Suppressor macrophage (primary cell): ENCODE measurements at regions not wholly inside any gene's neighbourhood (a gene's known extent, or its start where the extent isn't known, plus 50 kb on each side); places are given as distances from the start of the nearest gene placed in this dataset.
"Not testable (repeated sequence)": the region's sequence is repeated elsewhere in the genome, so short reads cannot be mapped to it uniquely, and the experiment has no call there.

Experiments used
- DNase-seq, 4 experiments: peaks; one replicate each; pipeline ENCODE4 v3.0.0-alpha.2; 2020 to 2022

GRCh38 chr4:66367043-66367660, 696.9 kb upstream of the EPHA5 start:
- DNase-seq = no peak

GRCh38 chr4:66360395-66360794, 690.1 kb upstream of the EPHA5 start:
- DNase-seq = not testable (repeated sequence)

- DNase-seq = no peak
These were observed 687.0 kb upstream of the EPHA5 start for GRCh38 chr4:66357316-66357715.

- DNase-seq = no peak
These were observed 685.0 kb upstream of the EPHA5 start for GRCh38 chr4:66355328-66355727.

- DNase-seq = no peak
These were observed 681.5 kb upstream of the EPHA5 start for GRCh38 chr4:66351761-66352160.

- no peak for DNase-seq
These were observed 670.1 kb upstream of the EPHA5 start for GRCh38 chr4:66340286-66340893.

GRCh38 chr4:66339007-66339406, 668.7 kb upstream of the EPHA5 start:
- DNase-seq = no peak

- DNase-seq = no peak
These were observed 661.5 kb upstream of the EPHA5 start for GRCh38 chr4:66331761-66332160.

- no peak for DNase-seq
These were observed 659.8 kb upstream of the EPHA5 start for GRCh38 chr4:66330125-66330524.

- DNase-seq = no peak
These were observed 658.7 kb upstream of the EPHA5 start for GRCh38 chr4:66328803-66329574.

GRCh38 chr4:66307641-66308438, 637.6 kb upstream of the EPHA5 start:
- DNase-seq = no peak

GRCh38 chr4:66300336-66300934, 630.1 kb upstream of the EPHA5 start:
- no peak for DNase-seq

GRCh38 chr4:66298569-66298968, 628.3 kb upstream of the EPHA5 start:
- no peak for DNase-seq

GRCh38 chr4:66297703-66298102, 627.4 kb upstream of the EPHA5 start:
- DNase-seq = no peak

- no peak for DNase-seq
These were observed 624.3 kb upstream of the EPHA5 start for GRCh38 chr4:66294638-66295037.

GRCh38 chr4:66284991-66285451, 614.7 kb upstream of the EPHA5 start:
- DNase-seq = no peak

GRCh38 chr4:66279084-66279483, 608.8 kb upstream of the EPHA5 start:
- DNase-seq = no peak

GRCh38 chr4:66275411-66276038, 605.2 kb upstream of the EPHA5 start:
- no peak for DNase-seq

GRCh38 chr4:66273110-66273509, 602.8 kb upstream of the EPHA5 start:
- DNase-seq = no peak

GRCh38 chr4:66270356-66270755, 600.1 kb upstream of the EPHA5 start:
- not testable (repeated sequence) for DNase-seq

- not testable (repeated sequence) for DNase-seq
These were observed 596.3 kb upstream of the EPHA5 start for GRCh38 chr4:66266554-66266953.

GRCh38 chr4:66266035-66266434, 595.7 kb upstream of the EPHA5 start:
- DNase-seq = no peak
